H1 (cell line): ENCODE measurements at regions not wholly inside any gene's neighbourhood (a gene's known extent, or its start where the extent isn't known, plus 50 kb on each side); places are given as distances from the start of the nearest gene placed in this dataset.

Experiments used
- JUND ChIP-seq: IDR thresholded peaks from 2 replicates; pipeline ENCODE4 v1.6.1; 2011; ENCODE audit warnings: mild to moderate bottlenecking, improper control_type of control experiment, low read length
- KDM1A ChIP-seq: fragments of 200-600, 300-600 bp; sonication (generic); IDR thresholded peaks from 2 replicates; pipeline ENCODE4 v1.7.1; 2016; ENCODE audit warnings: mild to moderate bottlenecking, low read length, borderline replicate concordance
- NANOG ChIP-seq: IDR thresholded peaks from 2 replicates; pipeline ENCODE4 v1.6.1; 2011; ENCODE audit warnings: low read length, low read depth, mild to moderate bottlenecking, inconsistent platforms; ENCODE audit not compliant: insufficient read depth, poor library complexity, severe bottlenecking
- PHF8 ChIP-seq: fragments of 200-600 bp; sonication (generic); conservative IDR thresholded peaks from 2 replicates; pipeline ENCODE4 v1.7.1; 2012; ENCODE audit warnings: low read depth, mild to moderate bottlenecking, inconsistent platforms, low read length, moderate library complexity
- POU5F1 ChIP-seq: IDR thresholded peaks from 2 replicates; pipeline ENCODE4 v1.6.1; 2011; ENCODE audit warnings: low read depth, mild to moderate bottlenecking, low read length, moderate library complexity
- TF ChIP-seq, protein P1 (sequence below): IDR thresholded peaks from 2 replicates; pipeline ENCODE4 v1.6.1; 2012; ENCODE audit warnings: low read length, inconsistent platforms

DNA sequence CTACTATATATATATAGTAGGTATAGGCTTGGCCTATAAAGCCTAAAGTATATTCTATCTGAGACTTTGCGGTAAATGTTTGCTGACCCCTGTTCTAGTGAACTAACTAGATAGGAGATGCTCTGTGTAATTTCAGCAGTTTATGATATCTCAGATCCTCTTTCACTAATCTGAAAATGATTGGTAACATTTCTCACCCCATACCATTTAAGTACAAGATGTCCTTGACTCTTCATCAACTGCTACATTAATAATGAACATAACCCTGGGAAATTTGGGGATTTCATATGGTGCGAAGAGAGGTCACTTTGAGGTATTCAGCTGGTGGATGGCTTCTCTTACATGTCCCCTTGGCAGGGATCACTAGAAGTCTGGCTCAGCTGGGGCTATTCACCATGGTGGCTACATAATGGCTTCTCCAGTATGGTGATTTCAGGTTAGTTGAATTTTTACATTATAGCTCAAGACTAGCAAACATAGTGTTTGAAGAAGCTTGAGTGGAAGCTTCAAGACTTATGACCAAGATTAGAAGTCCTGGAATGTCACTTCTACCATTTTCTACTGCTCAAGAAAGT, 103.6 kb upstream of the MYCBP2 start (continued):
- TF ChIP-seq JUND: no peak
- no peak for TF ChIP-seq NANOG
- TF ChIP-seq KDM1A: no peak
- no peak for TF ChIP-seq POU5F1
- no peak for TF ChIP-seq PHF8
- TF ChIP-seq, protein P1, sequence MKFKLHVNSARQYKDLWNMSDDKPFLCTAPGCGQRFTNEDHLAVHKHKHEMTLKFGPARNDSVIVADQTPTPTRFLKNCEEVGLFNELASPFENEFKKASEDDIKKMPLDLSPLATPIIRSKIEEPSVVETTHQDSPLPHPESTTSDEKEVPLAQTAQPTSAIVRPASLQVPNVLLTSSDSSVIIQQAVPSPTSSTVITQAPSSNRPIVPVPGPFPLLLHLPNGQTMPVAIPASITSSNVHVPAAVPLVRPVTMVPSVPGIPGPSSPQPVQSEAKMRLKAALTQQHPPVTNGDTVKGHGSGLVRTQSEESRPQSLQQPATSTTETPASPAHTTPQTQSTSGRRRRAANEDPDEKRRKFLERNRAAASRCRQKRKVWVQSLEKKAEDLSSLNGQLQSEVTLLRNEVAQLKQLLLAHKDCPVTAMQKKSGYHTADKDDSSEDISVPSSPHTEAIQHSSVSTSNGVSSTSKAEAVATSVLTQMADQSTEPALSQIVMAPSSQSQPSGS: no peak
